Memory B cell (primary cell): ENCODE measurements at regions not wholly inside any gene's neighbourhood (a gene's known extent, or its start where the extent isn't known, plus 50 kb on each side); places are given as distances from the start of the nearest gene placed in this dataset.

Experiments
- ATAC-seq: fragments of 150-1000 bp; cut with Tn5 transposase; 2 replicates; pipeline ENCODE4 v1.10.0; 2021; ENCODE audit warnings: low read depth, mild to moderate bottlenecking, moderate library complexity
- DNase-seq, 2 donors: peaks; one replicate each; pipeline ENCODE4 v3.0.0; 2022; ENCODE audit warnings: low spot score in 2 of 2
- H3K27ac Mint-ChIP-seq: one replicate; pipeline ENCODE4 v1.8.0; 2022; ENCODE audit warnings: mild to moderate bottlenecking, moderate library complexity, mixed read lengths
- H3K27me3 Mint-ChIP-seq: one replicate; pipeline ENCODE4 v1.8.0; 2022; ENCODE audit warnings: mixed read lengths
- H3K36me3 Mint-ChIP-seq: one replicate; pipeline ENCODE4 v1.8.0; 2022; ENCODE audit warnings: mild to moderate bottlenecking, mixed read lengths
- H3K4me1 Mint-ChIP-seq: one replicate; pipeline ENCODE4 v1.8.0; 2022; ENCODE audit warnings: mixed read lengths
- H3K4me3 Mint-ChIP-seq: one replicate; pipeline ENCODE4 v1.8.0; 2022; ENCODE audit warnings: mild to moderate bottlenecking, moderate library complexity, mixed read lengths
- H3K9me3 Mint-ChIP-seq: one replicate; pipeline ENCODE4 v1.8.0; 2022; ENCODE audit warnings: mixed read lengths

DNA sequence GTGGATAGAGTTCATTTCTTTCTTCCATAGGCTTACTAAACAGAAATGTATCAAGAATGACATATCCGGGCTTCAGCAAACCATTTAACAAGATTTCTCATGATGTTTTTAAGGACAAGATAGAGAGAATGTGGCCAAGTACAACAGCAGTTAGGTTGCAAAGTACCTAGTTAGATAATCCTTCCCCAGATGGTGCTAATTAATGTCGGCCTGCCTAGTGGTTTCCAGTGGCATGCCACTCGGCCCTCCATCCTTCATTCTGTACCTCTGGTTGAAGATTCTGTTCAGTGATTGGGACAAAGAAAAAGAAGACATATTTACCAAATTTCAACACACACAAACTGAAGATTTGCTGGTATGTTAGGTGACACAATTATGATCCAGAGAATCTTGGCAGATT lies 212.1 kb downstream of the MACC1 start:
- DNase-seq (no peak), ATAC-seq (no peak)
- Mint-ChIP-seq H3K4me1 (no peaks in the 10 kb centered on the region), H3K9me3 (no peaks in the 10 kb centered on the region), H3K4me3 (no peak overlapping the region), H3K36me3 (no peaks in the 10 kb centered on the region), H3K27me3 (no peaks in the 10 kb centered on the region), H3K27ac (no peak overlapping the region)

DNA sequence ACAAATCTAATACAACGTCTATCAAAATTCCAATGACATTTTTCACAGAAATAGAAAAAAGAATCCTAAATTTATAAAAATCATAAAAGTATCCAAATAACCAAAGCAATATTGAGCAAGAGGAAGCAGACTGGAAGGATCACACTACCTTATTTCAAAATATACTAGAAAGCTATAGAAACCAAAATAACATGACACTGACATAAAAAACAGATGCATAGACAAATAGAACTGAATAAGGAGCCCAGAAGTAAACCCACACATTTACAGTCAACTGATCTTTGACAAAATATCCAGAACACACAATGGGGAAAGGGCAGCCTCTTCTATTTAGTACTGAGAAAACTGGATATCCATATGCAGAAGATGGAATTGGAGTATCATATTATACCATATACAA lies 217.5 kb downstream of the MACC1 start:
- no peak for DNase-seq
- H3K27ac Mint-ChIP-seq: no peak overlapping the region
- no peaks in the 10 kb centered on the region for H3K9me3 Mint-ChIP-seq
- H3K36me3 Mint-ChIP-seq: no peaks in the 10 kb centered on the region
- no peaks in the 10 kb centered on the region for H3K4me1 Mint-ChIP-seq
- no peaks in the 10 kb centered on the region for H3K27me3 Mint-ChIP-seq
- no peak for ATAC-seq
- no peak overlapping the region for H3K4me3 Mint-ChIP-seq

- no peaks in the 10 kb centered on the region for H3K4me1 Mint-ChIP-seq
- no peaks in the 10 kb centered on the region for H3K27me3 Mint-ChIP-seq
- no peak overlapping the region for H3K4me3 Mint-ChIP-seq
- peaks cover 10% of the 10 kb centered on the region for H3K9me3 Mint-ChIP-seq
- H3K27ac Mint-ChIP-seq: no peak overlapping the region
- ATAC-seq (no peak), DNase-seq (no peak)
- peaks cover 3% of the 10 kb centered on the region for H3K36me3 Mint-ChIP-seq
Measured at GRCh38 chr7:19991936-19992335, 218.5 kb upstream of the TMEM196 start.

GRCh38 chr7:19989906-19990305 lies 216.5 kb upstream of the TMEM196 start:
- ATAC-seq: no peak
- Mint-ChIP-seq H3K4me1 (no peaks in the 10 kb centered on the region), H3K4me3 (no peak overlapping the region), H3K27me3 (no peaks in the 10 kb centered on the region), H3K27ac (no peak overlapping the region), H3K36me3 (peaks cover 3% of the 10 kb centered on the region), H3K9me3 (peaks cover 10% of the 10 kb centered on the region)
- no peak for DNase-seq

DNA sequence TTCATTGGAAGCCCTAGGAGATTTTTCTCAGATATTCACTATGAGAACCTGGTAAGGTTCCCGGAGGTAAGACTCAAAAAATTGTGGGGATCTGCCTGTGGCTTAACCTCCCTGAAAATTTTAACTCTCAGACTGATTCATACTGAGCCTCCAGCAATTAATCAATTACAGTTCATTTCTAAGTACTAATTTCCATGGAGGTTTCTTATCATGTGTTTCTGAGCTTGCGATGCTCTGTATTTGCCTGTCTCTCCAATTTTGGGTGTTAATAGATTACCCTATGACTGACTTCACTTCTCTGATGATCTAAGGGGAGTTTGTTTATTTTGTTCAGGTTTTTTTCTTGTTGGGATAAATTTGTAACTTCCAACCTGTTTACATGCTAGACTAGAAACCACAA lies 215.4 kb upstream of the TMEM196 start:
- Mint-ChIP-seq H3K27me3 (no peaks in the 10 kb centered on the region), H3K27ac (no peak overlapping the region), H3K9me3 (peaks cover 10% of the 10 kb centered on the region), H3K4me3 (no peak overlapping the region), H3K36me3 (peaks cover 3% of the 10 kb centered on the region), H3K4me1 (no peaks in the 10 kb centered on the region)
- ATAC-seq (no peak), DNase-seq (no peak)

- ATAC-seq (no peak), DNase-seq (peak in 1 of 2 donors; percentile 10)
- no peaks in the 10 kb centered on the region for H3K4me1 Mint-ChIP-seq
- no peaks in the 10 kb centered on the region for H3K27me3 Mint-ChIP-seq
- H3K4me3 Mint-ChIP-seq: no peak overlapping the region
- no peaks in the 10 kb centered on the region for H3K36me3 Mint-ChIP-seq
- H3K9me3 Mint-ChIP-seq: no peaks in the 10 kb centered on the region
- H3K27ac Mint-ChIP-seq: no peak overlapping the region
Measured at GRCh38 chr7:19984231-19984632, 210.8 kb upstream of the TMEM196 start.

DNA sequence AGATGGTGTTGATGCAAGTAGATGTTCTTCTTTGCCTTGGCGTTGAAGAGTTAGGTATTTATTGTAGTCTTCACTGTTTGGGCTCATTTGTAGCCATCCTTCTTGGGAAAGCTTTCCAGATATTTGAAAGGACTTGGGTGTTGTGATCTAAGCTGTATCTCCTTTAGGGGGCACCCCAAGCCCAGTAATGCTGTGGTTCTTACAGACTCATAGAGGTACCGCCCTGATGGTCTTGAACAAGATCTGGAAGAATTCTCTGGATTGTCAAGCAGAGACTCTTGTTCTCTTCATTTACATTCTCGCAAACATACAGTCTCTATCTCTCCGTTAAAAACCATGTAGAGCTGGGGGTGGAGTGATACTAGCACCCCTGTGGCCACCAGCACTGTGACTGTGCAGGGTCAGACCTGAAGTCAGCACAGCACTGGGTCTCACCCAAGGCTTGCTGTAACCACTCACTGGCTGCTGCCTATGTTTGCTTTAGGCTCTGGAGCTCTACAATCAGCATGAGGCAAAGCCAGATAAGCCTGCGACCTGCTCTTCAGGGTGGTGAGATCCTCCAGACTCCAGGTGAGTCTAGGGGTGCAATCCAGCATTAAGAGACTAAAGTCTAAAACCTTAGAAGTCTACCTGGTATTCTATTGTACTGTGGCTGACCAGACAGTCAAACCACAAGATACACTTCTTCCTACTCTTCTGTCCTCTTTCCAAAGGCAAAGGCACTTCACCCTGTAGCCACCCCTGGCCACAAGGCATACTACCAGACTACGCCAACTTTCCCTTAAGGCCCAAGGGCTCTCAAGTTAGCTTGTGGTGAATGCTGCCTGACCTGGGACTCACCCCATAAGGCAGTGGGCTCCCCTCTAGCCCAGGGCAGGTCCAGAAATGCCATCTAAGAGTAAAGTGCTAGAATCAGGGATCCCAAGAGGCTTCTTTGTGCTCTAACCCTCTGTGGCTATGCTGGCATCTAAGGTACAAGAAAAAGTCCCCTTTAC lies 209.7 kb upstream of the TMEM196 start:
- H3K9me3 Mint-ChIP-seq: no peaks in the 10 kb centered on the region
- H3K36me3 Mint-ChIP-seq: no peaks in the 10 kb centered on the region
- no peak overlapping the region for H3K27ac Mint-ChIP-seq
- DNase-seq (peak; percentile 16), ATAC-seq (no peak)
- no peaks in the 10 kb centered on the region for H3K4me1 Mint-ChIP-seq
- H3K4me3 Mint-ChIP-seq: no peak overlapping the region
- H3K27me3 Mint-ChIP-seq: no peaks in the 10 kb centered on the region

GRCh38 chr7:19973581-19973980 lies 200.2 kb upstream of the TMEM196 start:
- Mint-ChIP-seq H3K9me3 (peaks cover 1% of the 10 kb centered on the region), H3K27me3 (peaks cover 8% of the 10 kb centered on the region), H3K4me3 (no peak overlapping the region), H3K36me3 (no peaks in the 10 kb centered on the region), H3K4me1 (peaks cover 2% of the 10 kb centered on the region), H3K27ac (no peak overlapping the region)
- DNase-seq (no peak), ATAC-seq (no peak)

- Mint-ChIP-seq H3K36me3 (no peaks in the 10 kb centered on the region), H3K27me3 (peaks cover 8% of the 10 kb centered on the region), H3K9me3 (peaks cover 1% of the 10 kb centered on the region), H3K4me1 (peaks cover 2% of the 10 kb centered on the region), H3K4me3 (no peak overlapping the region), H3K27ac (no peak overlapping the region)
- DNase-seq (no peak), ATAC-seq (peak; percentile 46)
Measured at GRCh38 chr7:19972876-19973275, 199.5 kb upstream of the TMEM196 start.

DNA sequence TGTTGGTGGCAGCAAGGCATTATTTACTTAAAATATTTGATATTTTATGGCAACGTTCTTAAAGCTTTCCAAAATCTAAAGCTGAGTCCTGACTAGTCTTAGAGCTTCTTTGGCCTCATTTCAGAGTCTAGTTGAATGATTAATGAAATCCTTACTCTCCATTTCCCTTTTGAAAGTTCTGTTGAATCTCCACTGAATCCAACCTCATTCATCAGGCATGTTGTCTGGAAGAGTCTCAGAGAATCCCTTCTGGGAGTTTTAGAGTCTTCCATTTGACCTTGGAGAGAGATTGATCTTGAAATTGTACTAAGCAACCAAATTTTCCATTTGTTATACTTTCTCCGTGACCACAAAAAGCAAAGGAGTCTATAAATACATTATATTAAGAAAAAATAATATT lies 198.5 kb upstream of the TMEM196 start:
- Mint-ChIP-seq H3K36me3 (no peaks in the 10 kb centered on the region), H3K4me3 (no peak overlapping the region), H3K27ac (no peak overlapping the region), H3K27me3 (peaks cover 6% of the 10 kb centered on the region), H3K4me1 (peaks cover 2% of the 10 kb centered on the region), H3K9me3 (no peaks in the 10 kb centered on the region)
- ATAC-seq (no peak), DNase-seq (no peak)

DNA sequence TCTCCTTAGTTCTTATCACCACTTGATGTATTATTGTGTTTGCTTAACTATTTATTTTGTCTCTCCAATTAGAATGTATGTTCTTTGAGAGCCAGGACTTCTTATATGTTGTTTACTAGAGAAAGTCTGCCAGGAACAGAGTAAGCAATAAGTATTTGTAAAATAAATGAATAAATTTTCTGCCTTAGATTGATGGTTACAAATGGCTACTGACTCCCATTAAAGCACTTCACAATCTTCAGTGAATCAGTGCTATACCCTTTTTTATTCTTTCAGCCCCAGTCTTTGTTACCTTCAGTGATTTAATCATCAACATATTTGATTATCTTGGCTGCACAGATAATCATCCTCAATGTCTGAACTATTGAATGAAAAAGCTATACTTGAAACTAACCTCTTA lies 197.1 kb upstream of the TMEM196 start:
- peaks cover 2% of the 10 kb centered on the region for H3K4me1 Mint-ChIP-seq
- H3K27ac Mint-ChIP-seq: no peak overlapping the region
- H3K36me3 Mint-ChIP-seq: no peaks in the 10 kb centered on the region
- DNase-seq: no peak
- no peak for ATAC-seq
- H3K4me3 Mint-ChIP-seq: no peak overlapping the region
- H3K9me3 Mint-ChIP-seq: no peaks in the 10 kb centered on the region
- H3K27me3 Mint-ChIP-seq: peaks cover 4% of the 10 kb centered on the region

DNA sequence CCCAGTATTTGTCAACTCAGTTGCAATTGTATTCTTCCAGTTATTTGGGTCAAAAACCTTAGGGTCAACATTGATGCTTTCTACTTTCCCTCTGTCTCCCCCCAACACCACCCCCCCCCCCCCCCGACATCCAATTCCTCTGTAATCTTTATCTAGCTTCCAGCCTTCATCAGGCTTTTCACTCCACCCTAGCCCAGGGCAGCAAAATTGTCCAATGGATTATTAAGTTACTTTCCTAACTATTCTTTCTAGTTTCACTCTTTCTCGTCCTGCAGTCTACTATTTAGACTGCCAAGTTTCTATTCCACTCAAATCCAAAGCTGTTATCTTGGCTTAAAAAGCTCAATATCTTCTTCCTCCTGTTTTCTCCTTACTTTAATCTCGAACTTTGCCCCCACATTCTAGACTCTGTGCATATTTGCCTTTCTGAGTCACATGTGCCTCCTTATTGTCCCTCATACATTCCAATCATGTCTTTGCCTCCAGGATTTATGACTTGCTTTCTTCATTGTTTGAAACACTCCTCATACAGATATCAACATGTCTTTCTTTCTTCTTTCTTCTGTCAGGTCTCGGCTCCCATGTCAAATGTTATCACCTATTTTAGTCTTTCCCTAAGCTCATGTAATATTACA lies 196.6 kb upstream of the TMEM196 start:
- Mint-ChIP-seq H3K9me3 (no peaks in the 10 kb centered on the region), H3K4me3 (no peak overlapping the region), H3K36me3 (no peaks in the 10 kb centered on the region), H3K4me1 (peaks cover 2% of the 10 kb centered on the region), H3K27me3 (peaks cover 4% of the 10 kb centered on the region), H3K27ac (no peak overlapping the region)
- ATAC-seq (no peak), DNase-seq (no peak)

- Mint-ChIP-seq H3K9me3 (no peaks in the 10 kb centered on the region), H3K27ac (no peak overlapping the region), H3K4me3 (no peak overlapping the region), H3K27me3 (peaks cover 2% of the 10 kb centered on the region), H3K36me3 (no peaks in the 10 kb centered on the region), H3K4me1 (no peaks in the 10 kb centered on the region)
- DNase-seq: no peak
- no peak for ATAC-seq
Measured at GRCh38 chr7:19964246-19964645, 190.8 kb upstream of the TMEM196 start.

DNA sequence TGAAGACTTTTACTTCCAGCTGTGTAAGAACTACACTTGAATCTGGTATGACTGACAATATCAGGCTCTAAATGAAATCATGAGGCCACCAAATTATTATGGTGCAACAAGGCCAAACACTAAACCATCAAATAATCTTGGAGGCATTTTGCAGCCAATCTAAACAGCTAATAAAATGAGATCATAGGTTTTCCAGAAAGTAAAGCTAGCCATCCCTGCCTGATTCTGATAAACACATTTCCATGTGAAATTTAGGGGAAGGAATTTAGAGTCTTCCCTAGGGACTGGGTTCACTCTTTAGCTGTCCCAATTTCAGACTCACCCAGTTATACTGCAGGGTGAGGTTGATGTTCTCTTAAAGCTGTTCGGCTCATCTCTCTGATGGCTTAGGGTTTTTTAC lies 190.3 kb upstream of the TMEM196 start:
- no peaks in the 10 kb centered on the region for H3K36me3 Mint-ChIP-seq
- DNase-seq: no peak
- no peaks in the 10 kb centered on the region for H3K9me3 Mint-ChIP-seq

More for the DNA sequence above, 190.3 kb upstream of the TMEM196 start:
- Mint-ChIP-seq H3K27me3 (no peaks in the 10 kb centered on the region), H3K4me1 (no peaks in the 10 kb centered on the region), H3K4me3 (no peak overlapping the region), H3K27ac (no peak overlapping the region)
- no peak for ATAC-seq
